HG03460 (cell line): ENCODE measurements at regions not wholly inside any gene's neighbourhood (a gene's known extent, or its start where the extent isn't known, plus 50 kb on each side); places are given as distances from the start of the nearest gene placed in this dataset.

Source experiments
- ATAC-seq: cut with Tn5 transposase; IDR thresholded peaks from one replicate; pipeline ENCODE4 v1.9.1; 2021; ENCODE audit not compliant: unreplicated experiment

GRCh38 chr3:82942041-82942440, 1180.6 kb upstream of the GBE1 start:
- no peak for ATAC-seq

GRCh38 chr3:82940124-82940523, 1178.7 kb upstream of the GBE1 start:
- ATAC-seq, result no peak

- no peak for ATAC-seq
These were observed 1178.1 kb upstream of the GBE1 start for GRCh38 chr3:82939491-82940097.

DNA sequence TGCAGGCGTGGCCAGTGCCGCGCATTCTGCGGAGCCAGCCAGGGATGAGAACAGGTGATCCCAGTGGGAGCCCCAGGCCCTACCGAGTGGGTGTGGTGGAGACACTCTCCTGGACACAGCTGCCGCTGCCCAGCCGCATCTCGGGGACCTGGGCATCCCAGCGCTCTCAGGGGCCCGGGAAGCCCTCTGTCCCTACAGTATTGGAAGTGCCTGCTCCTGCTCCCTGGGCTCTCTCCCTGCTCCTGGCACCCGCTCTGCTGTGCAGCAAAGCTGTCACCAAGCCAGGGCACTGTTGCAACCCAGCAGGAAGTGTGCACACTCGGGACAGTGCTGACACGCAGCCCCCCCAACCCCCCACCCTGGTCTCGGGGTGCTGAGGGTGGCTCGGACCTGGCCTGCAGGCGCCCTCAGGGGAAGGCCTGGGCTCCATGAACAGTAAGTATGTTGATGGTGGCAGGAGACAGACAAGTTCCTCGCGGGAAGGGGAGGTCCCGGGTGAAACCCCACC, 1177.4 kb upstream of the GBE1 start:
- ATAC-seq, result no peak

DNA sequence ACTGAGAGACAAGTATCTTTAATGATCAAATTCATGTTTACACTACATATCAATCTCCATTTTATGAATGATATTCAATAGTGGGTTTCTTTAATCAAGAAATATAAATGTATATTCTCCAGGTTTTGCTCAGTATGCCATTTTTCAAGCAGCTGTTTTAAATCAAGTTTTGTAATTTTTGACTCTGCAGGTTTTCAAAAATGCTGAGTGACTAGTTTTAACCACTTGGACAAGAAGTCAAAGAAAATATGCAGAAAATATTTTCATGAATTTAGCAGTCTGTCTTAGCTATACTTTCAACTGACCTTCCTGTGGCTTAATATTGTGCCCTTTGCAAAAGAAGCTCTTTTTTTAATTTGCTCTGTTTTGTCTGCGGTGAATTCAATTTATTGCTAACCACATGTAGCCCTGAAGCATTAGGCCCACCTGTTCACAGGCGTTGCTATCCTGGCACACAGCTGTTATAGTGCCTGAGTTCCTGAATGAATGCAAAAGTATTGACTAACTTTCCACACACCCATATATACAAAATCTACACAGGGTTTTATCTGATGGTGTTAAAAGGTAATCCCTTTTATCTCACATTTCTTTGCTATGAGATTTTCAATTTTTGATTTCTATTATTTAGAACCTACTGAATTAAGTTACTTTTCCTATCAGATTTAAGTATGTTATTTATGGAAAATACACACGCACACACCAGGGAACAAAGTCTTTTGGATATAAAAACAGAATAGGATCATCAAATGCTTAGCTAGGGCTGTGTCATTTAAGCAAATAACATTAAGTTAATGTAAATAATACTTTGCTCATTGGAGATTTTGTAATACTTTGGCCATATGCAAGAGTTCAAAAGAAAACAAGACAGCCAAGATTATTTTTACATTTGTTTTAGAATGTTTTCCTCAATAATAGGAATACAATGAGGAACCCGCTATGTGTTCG, 1166.1 kb upstream of the GBE1 start:
- no peak for ATAC-seq

GRCh38 chr3:82891028-82891427, 1129.6 kb upstream of the GBE1 start:
- no peak for ATAC-seq

DNA sequence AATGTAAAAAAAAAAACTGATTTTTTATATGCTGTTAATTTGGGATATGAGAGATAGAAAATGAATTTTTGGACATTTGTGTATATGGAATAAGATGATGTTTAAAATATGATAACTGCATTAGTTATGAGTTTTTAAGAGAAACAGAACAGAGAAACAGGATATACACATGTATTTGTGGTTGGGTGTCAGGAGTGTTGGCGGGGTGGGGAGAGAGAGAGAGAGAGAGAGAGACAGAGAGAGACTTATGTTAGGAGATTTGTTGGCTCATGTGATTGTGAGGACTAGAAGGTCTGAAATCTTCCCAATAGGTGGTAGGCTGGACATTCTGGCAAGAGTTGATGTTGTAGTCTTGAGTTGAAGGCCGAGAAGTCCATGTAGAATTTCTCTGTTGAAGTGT, 1121.6 kb upstream of the GBE1 start:
- ATAC-seq, result no peak

- no peak for ATAC-seq
These were observed 1114.0 kb upstream of the GBE1 start for GRCh38 chr3:82875401-82875800.

DNA sequence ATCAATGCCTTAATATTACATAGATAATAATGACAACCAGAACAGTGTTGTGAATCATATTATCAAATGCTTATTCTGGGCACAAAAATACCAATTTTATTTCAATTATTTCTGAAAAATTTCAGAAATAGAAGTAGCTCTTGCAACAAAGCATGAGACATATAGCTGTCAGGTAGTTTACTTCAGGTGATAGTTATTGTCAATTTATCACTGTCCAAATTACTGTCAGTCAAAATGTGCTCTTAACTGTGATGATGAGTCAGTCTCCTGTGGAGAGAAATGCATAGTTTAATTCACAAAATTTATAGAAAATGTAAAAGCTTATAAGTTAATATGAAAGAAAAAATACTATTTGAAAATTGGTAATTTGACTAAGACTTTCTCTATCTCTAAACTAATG, 1078.4 kb upstream of the GBE1 start:
- no peak for ATAC-seq

DNA sequence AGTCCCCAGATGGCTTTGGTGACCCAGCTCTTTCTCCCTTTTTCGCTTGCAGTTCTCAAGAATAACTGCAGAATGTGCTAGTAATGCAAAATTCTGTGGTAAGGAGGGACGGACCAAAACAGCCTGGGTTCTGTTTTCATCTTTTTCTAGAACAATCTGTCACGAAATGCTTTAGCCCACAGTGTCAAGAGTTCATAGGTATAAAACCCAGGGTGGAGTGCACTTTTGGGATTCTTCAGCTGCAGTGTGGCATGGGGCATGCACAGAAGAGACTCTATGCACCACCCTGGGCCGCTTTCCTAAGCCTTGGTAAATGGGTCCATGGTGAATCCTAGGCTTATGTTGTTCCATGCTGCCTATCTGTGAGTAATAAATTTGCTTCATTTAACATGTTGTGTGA, 1072.7 kb upstream of the GBE1 start:
- no peak for ATAC-seq

- no peak for ATAC-seq
These were observed 1063.0 kb upstream of the GBE1 start for GRCh38 chr3:82824491-82824890.

DNA sequence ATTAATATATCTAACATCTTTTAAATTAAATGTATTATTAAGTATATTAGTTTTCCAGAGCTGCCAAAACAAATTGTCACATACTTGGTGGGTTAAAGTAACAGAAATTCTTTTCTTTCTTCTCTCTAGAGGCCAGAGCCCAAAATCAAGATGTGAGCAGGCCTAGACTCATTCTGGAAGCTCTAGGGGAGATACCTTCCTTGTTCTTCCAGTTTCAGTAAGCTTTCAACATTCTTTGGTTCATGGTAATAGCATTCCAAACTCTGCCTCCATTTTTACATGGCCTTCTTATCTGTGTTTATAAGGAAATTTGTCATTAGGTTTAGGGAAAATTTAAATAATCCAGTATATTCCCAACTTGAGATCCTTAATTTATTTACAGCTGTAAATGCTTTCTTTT, 1054.6 kb upstream of the GBE1 start:
- ATAC-seq, result no peak

DNA sequence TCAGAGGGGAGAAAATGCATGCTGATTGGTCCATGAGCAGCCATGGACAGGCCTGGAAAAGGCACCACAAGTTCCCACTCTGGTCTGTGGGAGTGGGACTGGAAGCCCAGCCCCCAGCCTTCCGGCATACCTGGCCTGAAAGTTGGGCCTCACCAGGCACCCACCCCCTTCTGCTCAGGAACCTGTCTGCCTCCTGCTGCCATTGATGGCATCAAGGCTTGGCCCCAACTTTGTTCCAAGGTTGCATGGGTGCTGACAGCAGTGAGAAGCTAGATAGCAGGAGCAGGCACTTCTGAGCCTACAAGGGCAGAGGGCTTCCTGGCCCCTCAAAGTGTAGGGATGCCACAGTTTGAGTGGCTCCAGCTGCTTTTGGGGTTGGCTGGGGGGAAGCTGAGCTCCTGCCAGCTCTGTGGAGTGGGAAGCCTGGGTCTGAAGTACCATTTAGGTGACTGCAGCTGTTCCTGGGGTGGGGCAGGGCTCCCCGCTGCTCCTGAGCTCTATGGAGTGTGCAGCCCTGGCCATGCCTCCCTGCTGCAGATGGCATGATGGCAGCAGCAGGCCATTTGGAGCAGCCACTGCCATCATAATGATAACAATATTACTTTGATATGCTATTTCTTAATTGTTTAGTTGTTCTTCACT, 1054.1 kb upstream of the GBE1 start:
- ATAC-seq, result no peak

DNA sequence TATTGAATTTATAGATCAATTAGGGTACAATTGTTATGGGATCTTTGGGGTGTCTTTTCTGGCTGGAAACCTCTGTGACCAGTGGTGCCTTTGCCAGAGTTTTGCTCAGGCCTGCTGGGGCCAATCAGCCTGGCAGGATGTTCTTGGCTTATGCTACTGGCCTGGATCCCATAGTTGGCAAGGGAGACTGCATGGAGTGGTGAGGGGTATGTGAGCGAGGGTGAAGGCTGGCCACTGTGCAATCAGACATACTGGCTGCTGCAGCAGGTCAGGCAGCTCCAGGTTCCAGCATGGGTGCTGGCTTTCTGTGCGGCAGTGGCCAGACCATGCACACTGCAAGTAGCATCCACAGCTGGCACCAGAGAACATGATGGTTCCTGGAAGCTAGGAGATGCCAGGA, 1053.2 kb upstream of the GBE1 start:
- no peak for ATAC-seq

DNA sequence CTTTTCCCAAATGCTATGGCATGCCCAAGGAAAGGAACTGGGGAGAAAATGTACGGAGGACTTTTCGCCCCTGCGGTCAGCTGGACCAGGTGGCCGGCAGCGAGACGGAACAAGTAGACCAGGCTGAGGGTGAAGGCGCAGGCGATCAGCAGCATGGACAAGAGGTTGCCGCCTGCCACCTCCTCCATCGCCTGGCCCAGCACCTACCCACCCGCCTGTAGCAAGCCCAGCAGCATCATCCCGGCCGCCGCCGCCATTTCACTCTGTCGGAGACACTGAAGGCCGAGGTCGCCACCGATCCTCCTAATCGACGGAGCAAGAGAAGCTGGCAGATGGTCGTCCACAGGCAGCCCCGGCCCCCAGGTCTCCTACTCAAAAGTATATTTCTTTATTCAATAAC, 1046.3 kb upstream of the GBE1 start:
- ATAC-seq, result no peak

GRCh38 chr3:82802501-82802900, 1041.1 kb upstream of the GBE1 start:
- ATAC-seq, result no peak

- no peak for ATAC-seq
These were observed 1038.8 kb upstream of the GBE1 start for GRCh38 chr3:82800248-82800647.

- ATAC-seq, result no peak
These were observed 1035.3 kb upstream of the GBE1 start for GRCh38 chr3:82796765-82797164.

GRCh38 chr3:82791241-82791640, 1029.8 kb upstream of the GBE1 start:
- ATAC-seq, result no peak

DNA sequence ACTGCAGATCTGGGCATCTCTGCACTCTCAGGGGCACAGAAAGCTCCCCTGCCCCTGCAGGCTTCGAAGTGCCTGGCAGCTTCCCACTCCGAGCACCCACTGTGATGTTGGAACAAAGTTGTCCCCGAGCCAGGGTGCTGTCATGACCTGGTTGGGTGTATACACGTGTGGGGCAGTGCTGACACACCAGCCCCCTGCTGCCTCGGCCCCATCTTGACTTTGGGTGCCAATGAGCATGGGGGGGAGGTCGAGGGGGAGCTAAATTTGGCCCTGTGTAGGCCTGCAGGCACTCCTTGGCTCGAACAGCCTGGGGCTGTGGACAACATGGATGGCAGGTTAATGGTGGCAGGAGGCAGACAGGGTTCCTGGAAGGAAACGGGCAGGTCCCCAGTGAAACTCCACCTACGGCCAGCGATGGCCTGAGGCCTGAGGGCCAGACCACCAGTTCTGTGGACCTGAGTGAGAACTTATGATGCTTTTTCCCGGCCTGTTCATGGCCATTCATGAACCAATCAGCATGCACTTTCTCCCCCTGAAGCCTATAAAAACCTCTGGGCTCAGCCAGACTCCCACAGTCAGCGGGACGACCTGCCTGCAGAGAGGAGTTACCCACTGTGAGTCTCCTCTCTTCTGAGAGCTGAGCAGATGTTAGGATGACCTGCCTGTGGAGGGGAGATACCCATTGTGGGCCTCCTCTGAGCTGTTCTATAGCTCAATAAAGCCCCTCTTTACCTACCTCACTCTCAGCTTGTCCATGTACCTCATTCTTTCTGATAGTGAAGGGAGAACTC, 1029.1 kb upstream of the GBE1 start:
- ATAC-seq, result no peak

- no peak for ATAC-seq
These were observed 1021.7 kb upstream of the GBE1 start for GRCh38 chr3:82783194-82783593.
